GM19397 (cell line): ENCODE measurements at regions not wholly inside any gene's neighbourhood (a gene's known extent, or its start where the extent isn't known, plus 50 kb on each side); places are given as distances from the start of the nearest gene placed in this dataset.

Experiments
- ATAC-seq: cut with Tn5 transposase; IDR thresholded peaks from one replicate; pipeline ENCODE4 v1.9.1; 2021; ENCODE audit warnings: mild to moderate bottlenecking, moderate library complexity; ENCODE audit not compliant: unreplicated experiment

DNA sequence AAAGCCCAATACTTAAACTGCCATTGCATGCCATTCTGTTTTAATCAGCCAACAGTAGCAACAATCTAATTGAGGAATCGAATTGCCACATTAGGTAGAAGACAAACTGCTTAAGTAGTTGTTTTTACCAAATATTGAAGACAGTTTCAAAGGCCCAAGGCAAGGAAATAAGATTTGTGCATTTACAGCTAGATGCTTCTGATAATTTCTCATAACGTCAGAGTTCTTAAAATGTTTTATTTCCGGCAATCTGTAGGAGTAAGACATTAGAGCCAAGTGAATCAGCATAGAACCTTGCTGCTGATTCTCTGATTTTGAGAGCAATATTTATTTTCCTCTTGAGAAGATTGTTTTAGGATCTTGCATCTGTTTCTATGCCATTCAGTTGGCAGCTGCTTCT is 174.3 kb downstream of the RBM43 start:
- no peak for ATAC-seq

DNA sequence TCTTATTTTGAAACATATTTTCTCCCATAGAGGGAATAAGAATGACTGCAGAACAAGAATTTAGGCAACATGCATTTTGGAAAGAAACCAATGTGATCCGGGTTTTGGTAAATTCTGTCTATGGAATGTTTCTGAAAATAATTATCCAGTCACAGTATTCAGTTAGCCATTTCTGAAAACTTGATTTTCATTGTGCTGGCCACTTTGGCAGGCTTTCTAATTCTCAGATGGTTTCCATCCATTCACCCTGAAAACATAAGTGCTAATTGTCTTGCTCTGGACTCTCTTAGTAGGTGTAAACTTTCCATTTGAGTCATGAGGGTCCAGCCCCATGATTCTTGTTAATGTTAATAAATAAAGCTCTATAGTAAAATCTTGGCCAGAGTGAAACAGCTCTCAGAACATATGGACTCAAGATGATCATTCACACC is 176.5 kb downstream of the RBM43 start:
- no peak for ATAC-seq

DNA sequence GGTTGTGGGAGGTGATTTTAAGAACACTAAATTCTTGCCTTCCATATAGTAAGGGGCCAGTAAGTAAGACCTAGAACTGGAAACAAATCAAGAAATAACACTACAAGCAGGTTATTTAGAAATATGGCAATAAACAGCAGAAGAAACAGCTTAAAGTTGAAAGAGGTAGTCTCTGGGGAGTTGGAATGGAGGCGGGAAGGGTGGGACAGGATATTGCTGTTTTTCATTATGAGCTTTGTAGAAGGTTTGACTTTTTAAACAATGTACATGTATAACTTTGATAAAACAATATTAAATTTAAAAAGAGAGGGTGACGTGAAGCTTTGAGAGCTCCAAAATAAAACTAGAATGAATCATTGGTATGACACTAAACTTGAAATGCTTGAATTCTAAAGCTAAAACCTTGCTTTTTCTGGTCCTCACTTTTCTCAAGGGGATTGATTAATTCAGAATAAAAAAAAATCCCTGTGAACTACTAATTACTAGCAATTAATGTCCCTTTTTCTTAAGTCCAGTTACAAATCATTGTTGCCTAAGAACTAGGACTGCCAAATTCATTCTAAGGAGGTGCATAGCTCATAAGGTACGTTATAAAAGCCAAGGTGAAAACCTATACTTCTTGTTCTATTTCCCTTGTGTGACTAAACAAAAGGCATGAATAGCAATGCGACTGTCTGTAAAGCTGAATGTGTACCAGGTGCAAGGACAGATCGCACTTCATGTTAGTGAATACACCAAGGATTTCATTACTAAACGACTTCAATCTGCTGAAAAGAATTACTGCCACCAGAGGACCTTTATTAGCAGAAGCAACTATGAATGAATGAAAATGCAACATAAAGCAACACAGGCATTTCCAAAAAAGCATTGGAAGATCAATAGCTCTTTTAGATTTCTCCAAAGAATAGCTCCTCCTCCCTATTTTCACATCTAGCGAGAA is 177.5 kb downstream of the RBM43 start:
- no peak for ATAC-seq

GRCh38 chr2:151078889-151079288 is 182.8 kb downstream of the RBM43 start:
- no peak for ATAC-seq

DNA sequence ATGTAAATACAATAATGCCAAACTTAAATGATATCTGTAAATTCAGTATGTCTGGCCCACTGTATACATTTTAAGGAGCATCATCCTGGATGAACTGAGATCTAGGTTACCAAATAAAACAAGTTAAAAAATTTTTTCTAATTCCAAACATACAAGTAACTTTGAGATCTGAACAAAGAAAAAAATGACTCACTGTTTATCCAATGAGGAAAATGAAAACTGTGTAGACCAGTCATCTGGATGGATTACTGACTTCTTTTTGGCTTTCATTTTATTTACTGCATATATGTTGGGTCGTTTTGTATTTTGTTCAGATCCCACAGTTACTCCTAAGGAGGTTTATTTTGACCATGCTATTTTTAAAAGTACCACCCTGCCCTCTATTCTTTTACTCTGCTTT is 189.8 kb downstream of the RBM43 start:
- no peak for ATAC-seq

GRCh38 chr2:151071382-151071781 is 190.3 kb downstream of the RBM43 start:
- no peak for ATAC-seq

DNA sequence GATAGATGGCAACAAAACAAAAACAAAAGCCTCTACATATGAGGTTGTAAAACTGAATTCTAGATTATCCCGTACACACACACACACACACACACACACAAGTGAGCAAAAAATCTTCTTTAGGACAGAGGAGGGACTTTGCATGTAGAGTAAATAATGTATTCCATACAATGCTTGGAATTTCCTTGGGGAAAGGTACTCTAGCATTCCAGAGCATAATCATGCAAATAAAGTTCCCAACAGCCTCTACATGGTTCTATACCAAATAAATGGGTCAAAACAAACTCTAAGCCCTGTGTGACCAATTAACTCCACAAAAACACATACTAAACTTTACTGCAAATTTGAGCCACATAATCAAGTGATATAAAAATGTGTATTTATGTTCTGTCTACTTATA is 191.4 kb downstream of the RBM43 start:
- no peak for ATAC-seq

GRCh38 chr2:151067658-151068369 is 193.8 kb downstream of the RBM43 start:
- no peak for ATAC-seq

GRCh38 chr2:151063271-151063670 is 198.4 kb downstream of the RBM43 start:
- ATAC-seq, result no peak

DNA sequence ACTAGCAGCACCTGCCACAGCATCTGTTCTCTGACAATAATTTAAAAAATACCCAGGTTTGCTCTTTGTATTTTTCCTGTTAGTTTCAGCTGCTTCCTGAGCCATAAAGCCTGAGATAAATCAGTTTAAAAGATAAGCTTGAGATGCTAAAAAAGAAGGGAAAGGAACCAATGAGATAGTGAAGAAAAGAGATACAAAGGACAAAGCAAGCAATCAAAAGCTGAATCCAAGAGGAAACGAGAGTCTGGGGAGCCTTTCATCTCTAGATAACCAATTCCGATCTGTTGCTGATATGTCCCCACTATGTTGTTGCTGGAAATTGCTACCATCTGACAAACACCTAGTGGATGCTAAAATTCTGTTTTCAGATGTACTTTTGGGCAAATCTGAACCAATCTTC is 201.4 kb downstream of the RBM43 start:
- no peak for ATAC-seq

DNA sequence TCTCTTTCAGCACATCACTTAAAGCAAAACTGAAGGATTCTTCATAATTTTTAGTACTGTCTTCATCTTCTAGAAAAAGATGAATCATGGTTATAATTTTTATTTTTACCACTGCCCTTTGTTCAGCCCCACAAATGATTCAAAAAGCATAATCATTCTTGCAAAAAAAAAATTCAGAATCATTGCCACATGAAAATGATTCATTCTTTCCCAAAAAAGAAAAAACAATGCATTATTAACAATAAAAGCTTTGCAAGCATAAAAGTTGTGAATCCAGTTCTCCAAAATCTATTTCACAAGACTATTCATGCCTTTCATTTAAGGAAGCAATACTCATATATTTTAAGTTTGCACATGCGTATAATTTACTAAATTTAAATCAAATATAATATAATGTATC is 204.8 kb downstream of the RBM43 start:
- ATAC-seq, result no peak

DNA sequence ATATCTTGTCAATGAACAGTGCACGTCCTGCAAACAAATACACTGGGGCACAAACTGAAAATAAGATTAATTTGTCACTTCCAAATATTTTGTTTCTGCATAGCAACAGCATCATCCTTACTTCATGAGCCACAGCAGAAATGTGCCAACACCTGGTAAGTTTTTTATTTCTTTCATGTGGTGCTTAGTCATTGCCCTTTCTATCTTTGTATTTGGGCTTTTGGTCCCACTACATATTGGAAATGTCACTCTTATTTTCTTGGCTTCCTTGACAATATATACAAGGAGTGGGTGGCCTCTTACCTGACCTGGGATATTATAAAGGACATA is 208.0 kb downstream of the RBM43 start:
- no peak for ATAC-seq

DNA sequence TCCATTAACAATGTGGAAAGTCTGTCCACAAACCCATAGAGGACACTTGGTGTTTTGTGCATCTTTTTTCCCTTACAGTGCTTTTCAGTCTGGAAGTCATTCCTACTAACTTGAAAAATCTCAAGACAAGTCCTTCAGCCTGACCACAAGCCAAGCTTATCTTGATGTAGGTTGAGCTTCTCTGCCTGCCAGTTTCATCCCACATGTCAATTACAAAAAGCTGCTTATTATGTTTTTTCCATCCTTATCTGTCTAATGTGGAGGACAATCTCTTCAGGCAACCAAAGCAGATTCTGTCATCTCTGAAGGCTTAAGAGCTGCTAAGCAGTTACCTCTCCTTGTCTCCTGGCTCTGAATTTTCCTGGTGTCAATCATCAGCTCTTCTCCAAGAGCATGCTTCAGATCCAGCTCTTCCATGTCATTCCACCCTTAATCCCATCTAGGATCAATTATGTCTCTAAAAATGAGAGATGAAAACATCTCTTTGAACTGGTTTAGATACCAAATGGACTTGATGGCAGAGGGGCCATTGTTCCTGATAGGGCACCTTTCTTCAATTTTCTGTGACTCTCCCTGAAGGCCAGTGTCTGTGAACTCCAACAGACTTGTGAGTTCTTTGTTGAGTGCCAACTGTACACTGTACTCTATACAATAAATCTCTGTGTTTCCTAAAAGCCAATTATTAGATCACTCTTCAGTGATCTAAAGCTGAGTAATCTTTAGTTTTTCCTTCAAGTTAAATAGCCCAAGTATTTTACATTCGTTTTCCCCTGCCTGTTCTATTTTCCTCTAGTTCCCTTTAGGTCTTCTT is 208.6 kb downstream of the RBM43 start:
- ATAC-seq, result no peak

GRCh38 chr2:151051574-151052220 is 210.0 kb downstream of the RBM43 start:
- peak; percentile 83 for ATAC-seq

DNA sequence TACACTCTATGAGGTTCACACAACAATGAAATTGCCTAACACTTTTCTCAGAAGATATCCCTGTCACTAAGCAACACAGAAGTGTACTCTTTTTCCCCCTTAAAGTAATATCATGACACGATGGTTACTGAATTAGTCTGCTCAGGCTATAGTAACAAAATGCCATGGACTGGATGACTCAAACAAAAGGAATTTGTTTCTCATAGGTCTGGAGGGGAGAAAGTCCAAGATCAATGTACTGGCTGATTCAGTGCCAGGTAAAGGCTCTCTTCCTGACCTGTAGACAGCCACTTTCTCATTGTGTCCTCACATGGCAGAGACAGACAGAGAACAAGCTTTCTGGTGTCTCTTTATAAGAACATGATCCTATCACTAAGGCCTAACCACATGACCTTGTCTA is 211.9 kb downstream of the RBM43 start:
- no peak for ATAC-seq

GRCh38 chr2:151048331-151049054 is 213.2 kb downstream of the RBM43 start:
- ATAC-seq, result no peak

DNA sequence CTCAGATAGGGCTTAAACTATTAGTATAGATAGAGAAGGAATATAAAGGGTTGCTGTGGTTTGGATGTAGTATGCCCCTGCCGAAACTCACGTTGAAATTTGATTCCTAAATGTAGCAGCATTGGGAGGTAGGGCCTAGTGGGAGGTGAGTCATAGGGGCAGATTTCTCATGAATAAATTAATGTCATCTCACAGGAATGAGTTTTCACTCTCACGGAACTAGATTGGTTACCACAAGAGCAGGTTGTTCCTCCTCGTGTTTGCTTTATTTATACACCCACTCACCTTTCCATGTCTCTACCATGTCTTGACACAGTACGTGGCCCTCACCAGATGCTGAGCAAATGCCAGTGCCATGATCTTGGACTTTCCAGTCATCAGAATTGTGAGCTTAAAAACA is 218.2 kb downstream of the RBM43 start:
- no peak for ATAC-seq

DNA sequence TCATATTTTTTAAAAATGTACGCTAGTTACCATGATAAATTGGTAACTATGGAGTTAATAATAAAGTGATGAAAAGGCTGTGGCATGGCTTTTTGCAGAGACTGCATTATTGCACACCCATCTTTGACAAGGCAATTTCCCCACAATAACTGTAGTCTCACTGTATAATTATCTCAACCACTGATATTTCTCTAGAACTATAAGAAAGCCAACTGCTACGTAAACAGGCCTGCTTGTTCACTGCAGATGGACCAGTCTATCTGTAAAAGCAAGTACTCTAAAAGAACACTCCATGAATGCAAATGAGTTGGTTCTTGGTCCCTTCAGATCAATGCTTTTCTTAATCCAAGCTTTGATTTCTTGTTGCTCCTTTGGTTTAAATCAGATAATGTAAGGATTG is 218.7 kb downstream of the RBM43 start:
- ATAC-seq, result no peak

- no peak for ATAC-seq
Observed at GRCh38 chr2:151040039-151040438, 221.6 kb downstream of the RBM43 start.

DNA sequence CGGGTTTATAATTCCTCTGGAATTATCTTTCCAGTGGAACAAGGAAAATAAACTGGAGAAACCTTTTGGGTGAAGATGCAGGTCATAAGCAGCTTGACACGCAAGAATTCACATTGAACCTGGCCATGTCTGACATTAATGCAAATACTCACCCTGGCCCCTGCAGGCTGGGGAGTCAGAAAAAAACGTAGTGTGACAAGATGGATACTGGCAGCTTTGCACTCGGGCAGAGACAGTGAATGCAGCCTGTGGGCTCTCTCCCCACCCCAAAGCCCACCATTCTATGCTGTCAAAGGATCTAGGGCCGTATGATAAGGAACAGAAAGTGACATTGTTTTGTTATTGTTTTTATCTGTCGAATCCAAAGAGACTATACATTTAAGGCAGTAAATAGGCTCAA is 223.1 kb downstream of the RBM43 start:
- ATAC-seq, result no peak
